Smooth muscle cell (in vitro differentiated cells): ENCODE measurements at regions not wholly inside any gene's neighbourhood (a gene's known extent, or its start where the extent isn't known, plus 50 kb on each side); places are given as distances from the start of the nearest gene placed in this dataset.

Experiments used
- DNase-seq: peaks from one replicate; lab custom pipeline; 2025; ENCODE audit not compliant: unreplicated experiment; lab: John Stamatoyannopoulos, UW
- H2AFZ ChIP-seq: fragments of 200-600 bp; sonication (generic); 2 replicates; pipeline ENCODE4 v1.6.0; 2016; ENCODE audit warnings: antibody characterized with exemption, low read depth, mild to moderate bottlenecking
- H3F3A ChIP-seq: fragments of 200-600 bp; sonication (generic); 2 replicates; pipeline ENCODE4 v1.6.0; 2017; ENCODE audit warnings: antibody characterized with exemption, low read depth
- H3K27ac ChIP-seq: fragments of 200-600 bp; sonication (generic); 2 replicates; pipeline ENCODE4 v1.5.1; 2016; ENCODE audit warnings: low read depth, mild to moderate bottlenecking
- H3K27me3 ChIP-seq: fragments of 200-600 bp; sonication (generic); 2 replicates; pipeline ENCODE4 v1.6.1; 2016; ENCODE audit warnings: low read depth, mild to moderate bottlenecking
- H3K36me3 ChIP-seq: fragments of 200-600 bp; sonication (generic); 2 replicates; pipeline ENCODE4 v1.5.1; 2016; ENCODE audit warnings: low read depth
- H3K4me1 ChIP-seq: fragments of 200-600 bp; sonication (generic); 2 replicates; pipeline ENCODE4 v1.5.1; 2016; ENCODE audit warnings: low read depth
- H3K4me2 ChIP-seq: fragments of 200-600 bp; sonication (generic); 2 replicates; pipeline ENCODE4 v1.6.0; 2016; ENCODE audit warnings: mild to moderate bottlenecking
- H3K4me3 ChIP-seq: fragments of 200-600 bp; sonication (generic); 2 replicates; pipeline ENCODE4 v1.5.1; 2016; ENCODE audit warnings: mild to moderate bottlenecking
- H3K79me2 ChIP-seq: fragments of 200-600 bp; sonication (generic); 2 replicates; pipeline ENCODE4 v1.6.0; 2016; ENCODE audit warnings: low read depth, mild to moderate bottlenecking
- H3K9ac ChIP-seq: fragments of 200-600 bp; sonication (generic); 2 replicates; pipeline ENCODE4 v1.6.0; 2016; ENCODE audit warnings: low read depth
- H3K9me3 ChIP-seq: fragments of 200-600 bp; sonication (generic); replicated peaks from 2 replicates; pipeline ENCODE4 v1.5.1; 2016; ENCODE audit warnings: low read depth
- H4K20me1 ChIP-seq: fragments of 200-600 bp; sonication (generic); 2 replicates; pipeline ENCODE4 v1.6.0; 2016; ENCODE audit warnings: low read depth
- CTCF ChIP-seq: fragments of 200-600 bp; sonication (generic); IDR thresholded peaks from 2 replicates; pipeline ENCODE4 v1.5.1; 2017; ENCODE audit warnings: borderline replicate concordance, mild to moderate bottlenecking, antibody characterized with exemption; ENCODE audit not compliant: insufficient read depth, poor library complexity, severe bottlenecking
- WGBS: methylation state at CpG from one replicate; pipeline ENCODE4 v1.1.7; 2016; ENCODE audit warnings: low lambda C conversion rate; 5-methylcytosine and 5-hydroxymethylcytosine counted together

- peak overlapping the region; percentile 10 for H3K9ac ChIP-seq
- no peaks in the 10 kb centered on the region for H4K20me1 ChIP-seq
- H3K27ac ChIP-seq = peak overlapping the region; percentile 76
- peaks cover 15% of the 10 kb centered on the region for H3K4me1 ChIP-seq
- no peak overlapping the region for H3K4me2 ChIP-seq
- no peak for TF ChIP-seq CTCF
- no peak overlapping the region for H3K4me3 ChIP-seq
- H3K27me3 ChIP-seq = no peaks in the 10 kb centered on the region
- no peak for DNase-seq
- H2AFZ ChIP-seq = no peak overlapping the region
- no peaks in the 10 kb centered on the region for H3K36me3 ChIP-seq
- no peaks in the 10 kb centered on the region for H3K9me3 ChIP-seq
- H3F3A ChIP-seq = peaks cover 27% of the 10 kb centered on the region
- no peaks in the 10 kb centered on the region for H3K79me2 ChIP-seq
- WGBS = 85% methylated on average over 10 of the region's 10 CpGs
Observed at GRCh38 chr5:68420476-68421344, 205.2 kb downstream of the PIK3R1 start.

- Histone ChIP-seq H3F3A (peaks cover 27% of the 10 kb centered on the region), H2AFZ (no peak overlapping the region), H3K4me1 (peaks cover 15% of the 10 kb centered on the region), H3K9me3 (no peaks in the 10 kb centered on the region), H3K27ac (no peak overlapping the region), H4K20me1 (no peaks in the 10 kb centered on the region), H3K27me3 (no peaks in the 10 kb centered on the region), H3K9ac (no peak overlapping the region), H3K79me2 (no peaks in the 10 kb centered on the region), H3K4me2 (no peak overlapping the region), H3K4me3 (no peak overlapping the region), H3K36me3 (no peaks in the 10 kb centered on the region)
- no peak for DNase-seq
- no peak for TF ChIP-seq CTCF
- 89% methylated on average over 9 of the region's 9 CpGs for WGBS
Observed at GRCh38 chr5:68421485-68422220, 206.1 kb downstream of the PIK3R1 start.

- Histone ChIP-seq H4K20me1 (no peaks in the 10 kb centered on the region), H3K27ac (peak overlapping the region; percentile 85), H3K9ac (no peak overlapping the region), H3K9me3 (no peaks in the 10 kb centered on the region), H3K4me3 (no peak overlapping the region), H3K4me1 (peaks cover 15% of the 10 kb centered on the region), H3F3A (peaks cover 27% of the 10 kb centered on the region), H3K79me2 (no peaks in the 10 kb centered on the region), H3K4me2 (peak overlapping the region; percentile 33), H3K27me3 (no peaks in the 10 kb centered on the region), H2AFZ (peak overlapping the region; percentile 63), H3K36me3 (no peaks in the 10 kb centered on the region)
- WGBS = 46% methylated on average over 6 of the region's 6 CpGs
- no peak for DNase-seq
- TF ChIP-seq CTCF = no peak
Observed at GRCh38 chr5:68423154-68423811, 207.7 kb downstream of the PIK3R1 start.
